GM10266 (cell line): ENCODE measurements at regions not wholly inside any gene's neighbourhood (a gene's known extent, or its start where the extent isn't known, plus 50 kb on each side); places are given as distances from the start of the nearest gene placed in this dataset.

Source experiments
- DNase-seq: peaks from one replicate; pipeline ENCODE4 v3.0.0; 2012; ENCODE audit errors: extremely low spot score
- CTCF ChIP-seq: IDR thresholded peaks from 2 replicates; pipeline ENCODE4 v1.5.1; 2012; ENCODE audit warnings: mild to moderate bottlenecking, low read depth; ENCODE audit not compliant: control insufficient read depth, insufficient read depth; ENCODE audit errors: missing control alignments

DNA sequence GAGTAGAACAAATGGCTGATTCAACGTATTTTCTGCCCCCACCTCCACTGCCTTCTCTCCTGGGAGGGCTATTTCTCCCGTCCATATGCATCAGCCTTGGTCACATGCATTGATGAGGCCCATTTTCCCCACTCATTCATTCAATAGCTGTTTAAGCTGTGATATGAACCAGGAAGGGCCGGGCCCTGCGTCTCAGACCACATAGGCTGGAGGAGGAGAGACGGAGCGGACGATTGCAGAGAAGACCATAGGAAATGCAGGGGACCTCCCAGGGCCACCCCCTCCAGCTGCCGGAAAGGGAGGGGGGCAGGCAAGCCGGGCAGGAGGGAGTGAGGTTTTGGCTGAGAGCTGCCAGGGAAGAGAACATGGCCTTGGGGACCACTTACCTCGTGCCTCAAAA, 104.4 kb upstream of the TMEM132D start:
- TF ChIP-seq CTCF, result no peak
- DNase-seq, result no peak

- no peak for DNase-seq
- no peak for TF ChIP-seq CTCF
Measured at GRCh38 chr12:130009961-130010360, 106.1 kb upstream of the TMEM132D start.

DNA sequence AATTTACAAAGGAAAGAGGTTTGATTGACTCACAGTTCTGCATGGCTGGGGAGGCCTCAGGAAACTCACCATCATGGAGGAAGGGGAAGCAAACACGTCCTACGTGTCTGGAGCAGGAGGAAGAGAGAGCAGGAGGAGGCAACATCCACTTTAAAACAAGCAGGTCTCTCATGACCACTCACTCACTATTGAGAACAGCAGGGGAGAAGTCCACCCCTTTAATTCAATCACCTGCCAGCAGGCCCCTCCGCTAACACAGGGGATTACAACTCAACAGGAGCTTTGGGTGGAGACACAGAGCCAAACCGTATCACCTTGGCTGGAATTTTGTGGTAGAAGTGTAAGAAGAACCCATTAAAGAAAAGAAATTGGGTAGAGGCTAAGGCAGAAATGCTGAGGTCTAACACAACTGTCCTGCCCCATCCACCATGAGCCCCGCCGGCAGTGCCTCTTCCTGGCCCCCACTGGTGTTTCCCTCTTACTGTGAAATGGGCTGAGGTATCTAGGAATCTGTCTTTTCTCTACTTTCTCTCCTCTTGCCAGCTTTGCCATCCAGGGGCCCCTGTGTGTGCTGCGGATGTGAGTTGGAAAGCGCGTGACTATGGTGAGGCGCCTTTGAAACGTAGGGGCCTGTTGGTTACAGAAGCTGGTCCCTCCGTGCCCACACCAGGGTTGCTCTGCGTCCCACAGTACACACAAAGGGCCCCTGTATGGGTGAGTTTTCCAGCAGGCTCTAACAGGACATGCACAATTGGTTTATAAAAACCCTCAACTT, 108.0 kb upstream of the TMEM132D start:
- DNase-seq, result no peak
- TF ChIP-seq CTCF, result no peak

DNA sequence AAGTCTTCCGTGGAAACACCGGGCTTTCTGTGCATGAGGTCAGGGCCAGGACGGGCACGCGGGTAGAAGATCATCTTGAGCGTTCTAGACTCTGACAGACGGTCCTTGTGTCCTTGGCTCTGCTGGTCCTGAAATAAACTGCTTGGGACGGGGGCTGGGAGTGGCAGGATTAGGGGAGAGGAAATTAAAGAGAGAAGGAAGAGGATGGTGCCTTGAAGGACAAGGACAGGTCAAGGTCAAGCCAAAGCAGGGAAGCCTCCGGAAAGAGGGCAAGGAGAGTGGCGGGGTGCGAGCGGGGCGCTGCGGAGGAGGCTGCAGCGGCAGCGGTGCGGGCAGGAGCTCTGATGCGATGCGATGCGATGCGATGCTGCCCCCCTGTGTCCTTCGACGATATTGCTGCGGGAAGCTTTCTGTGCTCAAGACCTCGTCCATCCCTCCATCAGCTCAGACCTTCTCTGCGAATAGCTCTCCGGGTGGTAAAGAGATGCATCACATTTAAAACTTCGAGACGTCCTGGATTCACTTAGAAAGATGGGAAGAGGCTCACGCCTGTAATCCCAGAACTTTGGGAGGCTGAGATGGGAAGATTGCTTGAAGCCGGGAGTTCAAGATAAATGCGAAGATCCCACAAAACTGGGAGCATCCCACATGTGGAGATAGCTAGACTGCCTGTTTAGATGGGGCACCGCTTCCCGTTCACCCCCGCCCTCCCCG, 110.1 kb upstream of the TMEM132D start:
- TF ChIP-seq CTCF, result peak; percentile 64
- peak; percentile 63 for DNase-seq

DNA sequence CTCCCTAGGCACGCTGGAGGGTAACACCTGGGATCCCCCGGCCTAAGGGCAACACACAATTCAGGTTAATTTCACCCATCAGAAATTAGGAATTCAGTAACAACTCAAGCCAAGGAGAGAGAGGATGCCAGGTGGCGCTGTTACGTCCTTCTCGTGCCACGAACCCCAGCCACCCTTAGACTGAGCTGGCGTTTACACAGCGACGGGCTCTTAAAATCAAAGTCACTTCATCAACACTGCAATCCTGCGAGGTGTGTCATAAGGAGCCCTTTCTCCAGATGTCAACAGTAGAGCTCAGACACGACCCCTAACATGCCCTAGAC, 110.6 kb upstream of the TMEM132D start:
- DNase-seq, result no peak
- no peak for TF ChIP-seq CTCF

GRCh38 chr12:130016194-130016593, 112.4 kb upstream of the TMEM132D start:
- no peak for DNase-seq
- TF ChIP-seq CTCF, result no peak

DNA sequence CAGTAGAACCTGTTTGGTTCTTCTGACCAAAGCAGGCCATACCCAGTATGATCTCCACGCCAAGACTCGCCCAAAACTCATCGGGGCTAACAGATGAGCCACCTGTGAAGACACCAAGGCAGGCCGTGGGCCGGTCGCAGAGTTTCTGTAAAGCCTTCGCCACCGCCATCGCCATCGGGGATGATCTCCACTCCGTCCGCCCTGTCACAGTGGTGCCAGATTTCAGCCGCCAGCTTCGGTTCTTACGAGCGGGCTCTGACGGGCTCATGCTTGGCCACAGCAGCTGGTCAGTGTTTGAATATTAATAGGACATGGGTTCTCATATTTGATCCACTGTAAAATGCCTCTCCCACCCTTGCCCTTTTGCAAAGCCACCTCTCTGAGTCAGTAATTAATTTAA, 113.2 kb upstream of the TMEM132D start:
- DNase-seq, result no peak
- no peak for TF ChIP-seq CTCF
